Karpas-422 (cell line): ENCODE measurements at regions not wholly inside any gene's neighbourhood (a gene's known extent, or its start where the extent isn't known, plus 50 kb on each side); places are given as distances from the start of the nearest gene placed in this dataset.

ENCODE experiments used
- DNase-seq: peaks from one replicate; pipeline ENCODE4 v3.0.0-alpha.2; 2015
- H2AFZ ChIP-seq: fragments of 200-600 bp; sonication (generic); 2 replicates; pipeline ENCODE4 v1.6.1; 2014; ENCODE audit warnings: antibody characterized with exemption, low read length, mixed read lengths
- H3K27ac ChIP-seq: fragments of 200-600 bp; sonication (generic); 2 replicates; pipeline ENCODE4 v1.5.1; 2014; ENCODE audit warnings: mild to moderate bottlenecking, low read length, moderate library complexity
- H3K27me3 ChIP-seq: fragments of 200-600 bp; sonication (generic); 2 replicates; pipeline ENCODE4 v1.6.1; 2014; ENCODE audit warnings: low read length, mixed read lengths
- H3K36me3 ChIP-seq: fragments of 200-600 bp; sonication (generic); 2 replicates; pipeline ENCODE4 v1.6.1; 2014; ENCODE audit warnings: low read length, mixed read lengths; ENCODE audit not compliant: insufficient read depth
- H3K4me1 ChIP-seq: fragments of 200-600 bp; sonication (generic); 2 replicates; pipeline ENCODE4 v1.6.1; 2014; ENCODE audit warnings: mild to moderate bottlenecking, low read length, mixed read lengths
- H3K4me2 ChIP-seq: fragments of 200-600 bp; sonication (generic); 2 replicates; pipeline ENCODE4 v1.6.1; 2014; ENCODE audit warnings: low read length, low read depth, mild to moderate bottlenecking; ENCODE audit not compliant: poor library complexity, severe bottlenecking
- H3K4me3 ChIP-seq: fragments of 200-600 bp; sonication (generic); 2 replicates; pipeline ENCODE4 v1.5.1; 2014; ENCODE audit warnings: mild to moderate bottlenecking, antibody characterized with exemption, low read length, mixed read lengths
- H3K79me2 ChIP-seq: fragments of 200-600 bp; sonication (generic); 2 replicates; pipeline ENCODE4 v1.6.1; 2014; ENCODE audit warnings: mild to moderate bottlenecking, low read length, mixed read lengths
- H3K9ac ChIP-seq: fragments of 200-600 bp; sonication (generic); 2 replicates; pipeline ENCODE4 v1.6.0; 2014; ENCODE audit warnings: low read length
- H3K9me2 ChIP-seq: fragments of 200-600 bp; sonication (generic), shearing (Covaris generic); replicated peaks from 2 replicates; pipeline ENCODE4 v1.6.0; 2014; ENCODE audit warnings: mild to moderate bottlenecking, low read length, moderate library complexity; ENCODE audit not compliant: insufficient read depth
- H3K9me3 ChIP-seq: fragments of 300-700, 200-600 bp; sonication (generic); 2 replicates; pipeline ENCODE4 v1.6.1; 2014; ENCODE audit warnings: low read length, mixed read lengths
- H4K20me1 ChIP-seq: fragments of 200-600 bp; sonication (generic); 2 replicates; pipeline ENCODE4 v1.6.1; 2014; ENCODE audit warnings: mild to moderate bottlenecking, antibody characterized with exemption, low read length, low read depth; ENCODE audit not compliant: insufficient read depth

DNA sequence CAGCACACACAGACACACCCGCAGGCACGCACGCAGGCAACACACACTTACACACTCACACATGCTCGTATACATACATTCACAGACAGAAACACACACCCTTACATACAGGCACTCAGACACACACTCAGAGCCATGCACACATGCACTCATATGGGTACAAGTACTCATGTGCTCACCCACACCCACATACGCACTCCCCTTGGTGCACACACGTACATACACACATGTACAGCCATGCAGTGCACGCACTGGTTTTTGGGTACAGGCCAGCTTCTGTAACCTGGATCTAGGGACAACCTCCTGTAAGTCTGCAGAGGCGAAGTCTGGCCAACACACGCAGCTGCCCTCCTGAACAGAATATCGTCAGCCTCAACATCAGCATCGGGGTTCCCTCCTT lies 221.3 kb upstream of the RTL1 start:
- no peak overlapping the region for H3K27ac ChIP-seq
- H3K9me3 ChIP-seq: no peaks in the 10 kb centered on the region
- no peaks in the 10 kb centered on the region for H3K27me3 ChIP-seq
- H3K4me2 ChIP-seq: no peak overlapping the region
- no peaks in the 10 kb centered on the region for H3K9me2 ChIP-seq
- no peak overlapping the region for H3K9ac ChIP-seq
- H2AFZ ChIP-seq: no peak overlapping the region
- no peaks in the 10 kb centered on the region for H3K79me2 ChIP-seq
- no peak overlapping the region for H3K4me3 ChIP-seq
- H3K4me1 ChIP-seq: peaks cover 18% of the 10 kb centered on the region
- no peak for DNase-seq
- no peaks in the 10 kb centered on the region for H4K20me1 ChIP-seq
- no peaks in the 10 kb centered on the region for H3K36me3 ChIP-seq

DNA sequence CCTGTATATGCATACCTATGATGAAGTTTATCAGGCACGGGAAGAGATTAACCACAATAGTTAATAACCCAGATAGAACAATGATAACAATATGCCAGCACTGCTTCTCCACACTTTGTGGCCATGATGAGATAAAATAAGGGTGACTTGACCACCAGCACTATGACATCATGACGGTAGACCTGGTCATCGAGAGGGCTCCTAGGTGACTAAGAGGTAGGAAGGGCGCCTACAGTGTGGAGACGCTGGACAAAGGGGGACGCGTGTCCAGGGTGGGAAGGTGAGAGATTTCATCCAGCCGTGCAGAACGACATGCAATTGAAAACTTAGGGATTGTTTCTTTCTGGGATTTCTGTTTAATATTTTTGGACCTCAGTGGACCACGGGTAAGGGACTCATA lies 221.8 kb upstream of the RTL1 start:
- H3K4me1 ChIP-seq: peaks cover 13% of the 10 kb centered on the region
- no peaks in the 10 kb centered on the region for H4K20me1 ChIP-seq
- no peak overlapping the region for H3K4me2 ChIP-seq
- no peak overlapping the region for H2AFZ ChIP-seq
- H3K36me3 ChIP-seq: no peaks in the 10 kb centered on the region
- no peak for DNase-seq
- H3K9me2 ChIP-seq: no peaks in the 10 kb centered on the region
- H3K9ac ChIP-seq: no peak overlapping the region
- no peak overlapping the region for H3K27ac ChIP-seq
- no peaks in the 10 kb centered on the region for H3K27me3 ChIP-seq
- H3K4me3 ChIP-seq: no peak overlapping the region
- no peaks in the 10 kb centered on the region for H3K79me2 ChIP-seq
- H3K9me3 ChIP-seq: no peaks in the 10 kb centered on the region

DNA sequence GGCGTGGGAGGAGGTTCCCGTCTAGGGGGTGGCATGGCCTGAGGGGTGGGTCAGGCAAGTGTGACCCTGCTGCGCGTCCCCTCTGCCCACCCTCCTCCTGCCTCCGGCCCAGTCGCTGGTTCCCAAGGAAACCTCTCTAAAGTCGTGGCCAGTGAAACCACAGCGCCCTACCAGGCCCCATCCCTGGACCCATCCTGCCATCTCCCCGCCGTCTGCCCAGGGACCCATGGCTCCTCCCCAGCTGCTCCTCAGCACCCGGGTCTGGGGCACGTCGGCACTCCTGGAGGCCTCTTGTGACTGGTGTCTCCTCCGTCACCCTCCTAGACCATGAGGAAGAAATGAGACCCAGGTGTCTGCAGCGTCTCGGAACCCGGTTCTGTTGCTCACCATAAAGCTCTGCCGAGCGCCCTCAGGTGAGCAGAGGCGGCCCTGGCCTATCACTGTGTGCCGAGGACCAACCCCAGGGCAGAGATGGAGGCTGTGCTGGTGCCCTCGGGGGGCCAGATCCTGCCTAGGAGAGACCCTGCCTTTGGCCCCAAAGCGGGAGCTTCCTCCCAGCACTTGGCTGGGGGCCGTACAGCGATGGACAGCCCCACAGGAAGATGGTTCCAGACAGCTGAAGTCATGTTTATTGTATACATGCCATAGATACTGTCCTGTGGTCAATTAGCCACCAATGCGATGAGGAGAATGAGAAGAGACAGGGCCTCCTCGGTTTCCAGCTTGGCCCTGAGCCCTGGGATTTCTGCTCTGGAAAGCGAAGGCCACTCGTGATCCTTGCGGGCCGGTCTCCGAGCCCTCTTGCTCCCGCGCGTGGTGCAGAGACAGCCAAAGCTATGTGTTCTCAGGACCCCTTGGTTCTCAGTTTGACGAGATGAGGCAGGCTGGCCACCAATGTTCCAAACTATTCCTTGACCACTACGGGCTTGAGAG lies 222.5 kb upstream of the RTL1 start:
- H3K27me3 ChIP-seq: no peaks in the 10 kb centered on the region
- no peaks in the 10 kb centered on the region for H3K36me3 ChIP-seq
- H3K9ac ChIP-seq: no peak overlapping the region
- H3K4me2 ChIP-seq: no peak overlapping the region
- no peak for DNase-seq
- H3K9me2 ChIP-seq: no peaks in the 10 kb centered on the region
- no peak overlapping the region for H2AFZ ChIP-seq
- H3K27ac ChIP-seq: no peak overlapping the region
- H4K20me1 ChIP-seq: no peaks in the 10 kb centered on the region
- H3K4me3 ChIP-seq: no peak overlapping the region
- peaks cover 7% of the 10 kb centered on the region for H3K4me1 ChIP-seq
- no peaks in the 10 kb centered on the region for H3K79me2 ChIP-seq
- H3K9me3 ChIP-seq: no peaks in the 10 kb centered on the region

DNA sequence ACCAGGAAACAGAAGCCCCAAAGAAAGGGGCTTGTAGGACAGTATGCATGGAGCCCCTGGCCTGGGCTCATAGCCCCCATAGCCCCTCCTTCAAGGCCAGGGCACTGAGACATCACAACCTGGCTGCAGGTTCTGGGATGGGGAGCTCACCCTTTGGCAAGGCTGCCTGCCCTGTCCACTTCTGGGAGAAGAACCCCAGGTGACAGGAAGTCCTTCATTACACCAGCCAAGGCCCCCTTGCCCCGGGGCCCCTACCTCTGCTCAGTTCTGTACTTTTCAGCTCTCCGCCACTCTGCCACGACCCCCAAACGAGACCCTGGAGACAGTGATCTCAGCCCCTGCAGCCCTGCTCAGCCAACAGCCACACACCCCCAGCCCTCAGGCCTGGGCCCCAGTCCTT lies 223.2 kb upstream of the RTL1 start:
- Histone ChIP-seq H3K9me2 (no peaks in the 10 kb centered on the region), H4K20me1 (no peaks in the 10 kb centered on the region), H3K27me3 (no peaks in the 10 kb centered on the region), H2AFZ (no peak overlapping the region), H3K9ac (no peak overlapping the region), H3K79me2 (no peaks in the 10 kb centered on the region), H3K9me3 (no peaks in the 10 kb centered on the region), H3K27ac (no peak overlapping the region), H3K36me3 (no peaks in the 10 kb centered on the region), H3K4me3 (no peak overlapping the region), H3K4me2 (no peak overlapping the region), H3K4me1 (no peaks in the 10 kb centered on the region; the same call in 1 of the 2 replicates)
- DNase-seq: no peak

DNA sequence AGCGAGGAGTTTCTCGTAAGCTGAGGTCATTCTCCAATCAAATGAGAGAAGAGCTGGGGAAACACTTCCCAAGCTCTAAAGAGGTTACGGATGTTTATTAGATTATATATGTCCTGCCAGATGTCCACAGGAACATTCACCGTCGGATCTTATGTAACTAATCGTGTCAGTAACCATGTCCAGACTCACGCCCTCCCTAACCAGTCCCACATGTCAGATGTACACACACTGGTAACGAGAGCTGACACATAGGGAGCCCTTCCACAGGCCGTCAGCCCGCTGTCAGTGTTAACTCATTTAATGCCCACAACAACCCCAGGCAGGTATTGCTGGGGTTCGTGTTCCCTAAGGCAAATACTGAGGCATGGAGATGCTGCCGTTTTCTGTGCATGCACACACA lies 223.7 kb upstream of the RTL1 start:
- Histone ChIP-seq H4K20me1 (no peaks in the 10 kb centered on the region), H3K4me1 (no peaks in the 10 kb centered on the region), H3K9me3 (no peaks in the 10 kb centered on the region), H3K27me3 (no peaks in the 10 kb centered on the region), H2AFZ (no peak overlapping the region), H3K79me2 (no peaks in the 10 kb centered on the region), H3K36me3 (no peaks in the 10 kb centered on the region), H3K9me2 (no peaks in the 10 kb centered on the region), H3K4me3 (no peak overlapping the region), H3K9ac (no peak overlapping the region), H3K27ac (no peak overlapping the region), H3K4me2 (no peak overlapping the region)
- DNase-seq: no peak

DNA sequence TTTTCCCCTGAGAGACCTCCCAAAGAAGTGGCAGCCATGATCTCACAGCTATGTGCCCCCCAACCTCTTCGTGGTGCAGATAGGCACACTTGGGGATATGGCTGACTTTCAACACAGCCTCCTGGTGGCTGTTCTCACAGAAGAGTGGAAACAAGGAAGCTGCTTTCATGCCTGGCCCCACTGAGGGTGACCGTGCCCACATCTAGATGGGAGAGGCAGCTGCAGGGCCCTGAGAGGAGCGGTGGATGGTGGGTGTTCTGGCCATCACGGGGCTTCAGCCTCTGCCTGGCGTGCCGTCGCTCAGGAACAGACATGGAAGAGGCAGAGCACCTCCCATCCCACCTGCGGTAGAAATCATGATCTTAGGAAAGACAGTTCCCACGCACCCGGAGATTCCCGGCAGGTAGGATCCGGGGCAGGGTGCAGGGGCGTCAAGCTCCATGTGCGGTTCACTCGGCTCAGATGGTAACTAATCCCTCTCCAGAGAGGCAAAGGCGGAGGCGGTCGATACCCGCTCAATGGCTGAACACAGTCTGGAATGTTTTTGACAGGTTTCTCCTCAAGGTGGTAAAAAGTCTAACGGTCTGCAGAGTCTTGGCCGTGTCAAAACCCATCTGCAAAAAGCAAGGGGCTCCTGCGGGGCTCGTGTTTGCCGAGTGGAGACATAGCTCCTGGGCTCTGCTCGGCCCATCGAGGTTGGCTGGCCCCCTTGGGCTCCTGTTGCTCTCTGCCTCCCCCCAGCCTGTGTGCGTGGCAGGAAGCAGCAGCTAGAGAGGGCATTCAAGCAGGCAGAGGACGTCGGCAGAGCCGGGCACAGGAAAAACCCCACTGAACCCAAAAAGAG lies 225.2 kb upstream of the RTL1 start:
- H3K9me3 ChIP-seq: peaks cover 3% of the 10 kb centered on the region; the same call in 1 of the 2 replicates
- no peak for DNase-seq

DNA sequence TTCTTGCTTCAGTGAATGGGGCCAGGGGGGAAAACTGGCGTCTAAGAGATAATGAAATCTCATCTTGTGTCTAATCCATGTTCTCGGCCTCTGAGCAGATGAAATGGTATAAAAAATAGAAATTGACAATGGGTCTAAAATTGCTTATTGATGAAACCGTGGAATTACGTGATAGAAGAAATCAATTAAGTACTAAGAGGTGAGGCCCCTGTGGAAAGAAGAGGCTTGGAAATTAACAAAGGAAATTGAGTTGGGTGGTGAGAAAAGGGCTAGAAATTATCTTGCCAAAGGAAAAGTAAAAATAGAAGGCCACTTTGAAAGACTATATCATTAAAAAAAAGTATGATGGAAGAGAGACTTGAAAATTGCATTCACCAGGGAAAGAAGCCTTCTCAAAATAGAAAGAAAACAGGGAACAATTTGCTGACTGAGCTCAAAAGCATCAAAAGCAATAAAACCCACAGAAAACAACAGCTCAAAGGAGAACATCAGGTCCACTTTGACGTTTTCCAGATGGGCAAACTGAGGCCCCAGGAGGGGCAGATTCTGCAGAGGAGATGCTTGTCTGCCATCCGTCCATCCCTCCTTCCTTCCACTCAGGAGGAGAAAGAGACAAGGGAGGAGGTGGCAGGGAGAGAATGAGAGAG lies 226.1 kb upstream of the RTL1 start:
- no peak overlapping the region for H2AFZ ChIP-seq
- no peak for DNase-seq
- no peaks in the 10 kb centered on the region for H4K20me1 ChIP-seq
- H3K9ac ChIP-seq: no peak overlapping the region
- H3K36me3 ChIP-seq: no peaks in the 10 kb centered on the region
- H3K4me2 ChIP-seq: no peak overlapping the region
- H3K4me1 ChIP-seq: no peaks in the 10 kb centered on the region
- no peak overlapping the region for H3K4me3 ChIP-seq
- H3K79me2 ChIP-seq: no peaks in the 10 kb centered on the region
- H3K9me3 ChIP-seq: peaks cover 4% of the 10 kb centered on the region; the same call in 1 of the 2 replicates
- no peaks in the 10 kb centered on the region for H3K27me3 ChIP-seq
- no peak overlapping the region for H3K27ac ChIP-seq
- no peaks in the 10 kb centered on the region for H3K9me2 ChIP-seq

More for the DNA sequence above, 225.2 kb upstream of the RTL1 start:
- Histone ChIP-seq H3K36me3 (no peaks in the 10 kb centered on the region), H3K79me2 (no peaks in the 10 kb centered on the region), H3K4me1 (no peaks in the 10 kb centered on the region), H3K4me2 (no peak overlapping the region), H4K20me1 (no peaks in the 10 kb centered on the region), H3K27ac (no peak overlapping the region), H3K4me3 (no peak overlapping the region), H3K9ac (no peak overlapping the region), H2AFZ (no peak overlapping the region), H3K9me2 (no peaks in the 10 kb centered on the region), H3K27me3 (no peaks in the 10 kb centered on the region)

DNA sequence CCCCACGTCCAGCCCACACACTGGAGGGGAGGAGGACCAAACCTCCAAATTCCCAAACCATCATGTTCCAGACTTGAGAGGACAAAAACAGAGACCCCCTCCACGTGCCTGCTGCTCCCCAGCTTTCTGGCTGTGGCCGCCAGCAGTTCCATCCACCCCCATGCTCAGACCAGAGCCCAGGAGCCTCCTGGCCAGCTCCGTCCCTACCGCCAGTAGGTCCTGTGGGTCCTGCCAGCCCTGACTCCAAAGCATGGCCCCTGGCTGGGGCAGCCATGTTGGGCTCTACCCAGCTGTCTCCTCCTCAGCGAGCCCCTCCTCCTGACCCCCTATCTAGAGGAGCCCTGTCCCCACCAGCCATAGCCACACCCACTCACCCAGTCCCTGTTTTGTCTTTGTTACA lies 227.3 kb upstream of the RTL1 start:
- no peaks in the 10 kb centered on the region for H4K20me1 ChIP-seq
- H3K4me2 ChIP-seq: no peak overlapping the region
- no peak overlapping the region for H3K9ac ChIP-seq
- H3K4me1 ChIP-seq: no peaks in the 10 kb centered on the region
- H3K9me3 ChIP-seq: peaks cover 4% of the 10 kb centered on the region; the same call in 1 of the 2 replicates
- no peak for DNase-seq
- H2AFZ ChIP-seq: no peak overlapping the region
- H3K27me3 ChIP-seq: no peaks in the 10 kb centered on the region
- H3K79me2 ChIP-seq: no peaks in the 10 kb centered on the region
- H3K27ac ChIP-seq: no peak overlapping the region
- no peaks in the 10 kb centered on the region for H3K9me2 ChIP-seq
- H3K36me3 ChIP-seq: no peaks in the 10 kb centered on the region
- no peak overlapping the region for H3K4me3 ChIP-seq
